Effector CD8-positive, alpha-beta T cell (primary cell): ENCODE measurements at regions not wholly inside any gene's neighbourhood (a gene's known extent, or its start where the extent isn't known, plus 50 kb on each side); places are given as distances from the start of the nearest gene placed in this dataset.

Source experiments
- DNase-seq: peaks from one replicate; lab custom pipeline; 2025; lab: John Stamatoyannopoulos, UW

DNA sequence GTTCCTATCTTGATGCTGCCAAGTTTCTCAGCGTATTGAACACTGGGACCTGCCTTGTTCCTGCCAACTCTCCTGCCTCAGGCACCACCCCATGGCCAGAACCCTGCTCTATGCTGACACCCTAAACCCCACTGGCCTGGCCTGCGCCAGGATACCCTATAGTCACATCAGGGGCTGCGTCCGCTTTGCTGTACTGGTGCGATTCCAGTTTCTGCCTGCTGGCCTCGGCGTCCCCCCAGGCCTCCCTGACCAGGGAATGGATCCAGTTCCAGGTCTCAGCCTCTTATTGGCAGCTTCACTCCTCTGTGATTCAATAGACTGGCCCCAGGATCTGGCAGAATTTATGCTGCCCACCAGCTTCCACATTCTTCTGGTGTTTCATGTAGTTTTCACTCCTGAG, 55.0 kb downstream of the GPR6 start:
- no peak for DNase-seq

GRCh38 chr6:110033749-110034666, 55.9 kb downstream of the GPR6 start:
- DNase-seq = no peak

DNA sequence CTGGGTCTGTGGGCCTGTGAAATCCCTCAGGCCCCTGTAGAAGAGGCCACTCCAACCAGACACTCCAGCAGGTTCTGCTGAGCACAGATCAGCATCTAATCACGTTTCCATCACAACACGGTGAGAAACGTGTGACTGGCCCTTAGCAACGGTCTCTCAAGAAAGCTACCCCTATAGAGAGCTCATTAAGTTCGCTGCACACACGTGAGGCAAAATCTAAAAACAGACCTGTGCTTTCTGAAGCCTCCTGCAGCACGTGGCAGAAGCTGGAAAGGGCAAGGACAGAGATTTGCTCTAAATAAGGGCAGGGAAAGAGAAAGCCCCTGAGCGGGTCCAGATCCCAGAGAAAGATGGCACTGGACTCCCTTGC, 56.5 kb downstream of the GPR6 start:
- DNase-seq = no peak

- no peak for DNase-seq
These were observed 57.2 kb downstream of the GPR6 start for GRCh38 chr6:110035321-110035720.

DNA sequence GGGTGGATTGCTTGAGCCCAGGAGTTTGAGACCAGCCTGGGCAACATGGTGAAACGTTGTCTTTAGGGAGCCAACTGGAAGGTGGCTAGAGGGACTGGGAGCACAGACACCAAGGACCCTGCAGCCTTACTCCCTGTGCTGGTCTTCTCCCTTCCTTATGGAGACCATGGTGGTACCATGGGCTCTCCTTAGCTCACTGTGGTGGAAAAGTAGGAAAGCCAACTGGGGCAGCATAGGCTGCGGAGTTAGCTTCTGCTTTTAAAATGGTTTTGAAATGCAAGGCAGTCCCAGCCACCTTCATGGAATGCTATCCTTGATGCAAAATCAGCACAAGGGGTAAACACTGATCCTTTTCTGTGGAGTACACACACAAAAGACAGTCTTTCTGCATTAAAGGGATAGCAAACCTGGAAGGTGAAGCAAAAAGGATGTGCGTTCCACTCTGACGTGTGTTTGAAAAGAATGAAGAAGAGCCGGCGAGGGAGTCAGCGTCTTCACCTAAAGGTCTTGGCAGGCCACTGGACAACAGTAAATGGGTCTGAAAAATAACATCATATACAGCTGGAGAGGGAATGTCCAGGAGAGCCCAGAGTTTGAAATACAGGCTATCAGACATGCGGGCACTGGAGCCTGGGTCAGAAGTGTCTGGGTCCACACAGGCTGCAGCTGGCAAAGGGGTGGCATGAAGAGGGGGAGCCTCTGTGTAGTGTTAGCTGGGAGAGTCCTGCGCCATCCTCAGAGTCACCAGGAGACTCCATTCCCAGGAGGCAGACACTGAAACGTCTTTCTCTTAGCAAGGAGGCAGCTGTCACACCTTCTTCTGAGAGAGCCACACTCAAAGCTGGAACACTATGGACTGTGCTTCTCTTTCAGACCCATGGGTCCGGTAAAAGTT, 58.5 kb downstream of the GPR6 start:
- DNase-seq = no peak

GRCh38 chr6:110037726-110038295, 59.7 kb downstream of the GPR6 start:
- no peak for DNase-seq

DNA sequence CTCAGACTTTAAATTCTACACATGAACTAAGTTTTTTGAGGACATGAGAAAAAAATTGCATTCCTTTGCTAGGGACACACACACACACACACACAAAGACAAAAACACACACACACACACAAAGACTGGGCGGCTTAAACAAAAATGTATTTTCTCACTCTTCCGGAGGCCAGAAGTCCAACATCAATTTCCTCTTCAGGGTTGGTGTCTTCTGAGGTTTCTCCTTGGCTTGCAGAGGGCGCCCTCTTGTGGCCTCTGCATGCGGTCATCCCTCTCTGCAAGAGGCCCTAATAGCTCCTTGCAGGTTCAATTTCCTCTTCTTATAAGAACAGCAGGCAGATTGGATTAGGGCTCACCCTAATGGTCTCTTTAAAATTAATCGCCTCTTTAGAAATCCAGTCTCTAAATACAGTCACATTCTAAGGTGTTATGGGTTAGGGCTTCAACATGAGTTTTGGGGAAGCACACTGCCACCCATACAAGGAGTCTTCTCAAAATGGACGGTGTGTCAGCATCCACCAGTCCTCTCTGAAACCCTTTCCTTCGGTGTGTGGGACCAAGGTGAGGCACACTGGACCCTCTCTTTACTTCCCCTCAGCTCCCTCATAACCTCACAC, 61.4 kb downstream of the GPR6 start:
- peak; percentile 74 for DNase-seq

- DNase-seq = peak; percentile 13
These were observed 61.9 kb downstream of the GPR6 start for GRCh38 chr6:110039981-110040383.

GRCh38 chr6:110040716-110041115, 62.6 kb downstream of the GPR6 start:
- DNase-seq = no peak

- DNase-seq = no peak
These were observed 63.0 kb downstream of the GPR6 start for GRCh38 chr6:110041126-110041525.

- no peak for DNase-seq
These were observed 63.7 kb downstream of the GPR6 start for GRCh38 chr6:110041830-110042229.

DNA sequence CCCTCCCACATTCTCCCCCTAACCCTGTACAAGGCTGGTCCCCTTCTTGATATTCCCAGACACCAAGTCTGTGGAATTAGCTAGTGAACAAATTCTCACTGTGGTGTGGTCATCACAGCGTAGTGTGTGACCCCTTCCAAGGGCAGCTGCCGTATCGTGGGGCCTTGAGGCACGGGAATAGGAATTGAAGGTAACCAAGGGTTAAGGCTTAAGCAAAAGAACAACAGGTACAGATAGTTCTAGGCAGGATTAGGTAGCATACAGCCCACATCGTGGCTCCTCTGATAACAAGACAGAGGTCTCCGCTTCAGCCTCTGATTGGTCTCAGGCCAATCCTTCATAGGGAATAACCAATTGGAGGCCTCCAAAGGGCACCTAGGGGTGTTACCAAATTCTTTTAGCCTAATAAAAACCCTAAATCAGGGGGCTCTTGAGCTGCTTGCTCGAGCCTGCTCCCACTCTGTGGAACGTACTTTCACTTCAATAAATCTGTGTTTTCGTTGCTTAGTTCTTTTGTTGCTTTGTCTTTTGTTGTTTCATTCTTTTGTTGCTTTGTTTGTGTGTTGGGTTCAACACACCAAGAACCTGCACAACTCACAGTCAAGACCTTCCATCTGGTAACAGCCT, 64.7 kb downstream of the GPR6 start:
- DNase-seq = no peak

- no peak for DNase-seq
These were observed 65.4 kb downstream of the GPR6 start for GRCh38 chr6:110043366-110043994.

- DNase-seq = no peak
These were observed 66.0 kb downstream of the GPR6 start for GRCh38 chr6:110044096-110044495.

DNA sequence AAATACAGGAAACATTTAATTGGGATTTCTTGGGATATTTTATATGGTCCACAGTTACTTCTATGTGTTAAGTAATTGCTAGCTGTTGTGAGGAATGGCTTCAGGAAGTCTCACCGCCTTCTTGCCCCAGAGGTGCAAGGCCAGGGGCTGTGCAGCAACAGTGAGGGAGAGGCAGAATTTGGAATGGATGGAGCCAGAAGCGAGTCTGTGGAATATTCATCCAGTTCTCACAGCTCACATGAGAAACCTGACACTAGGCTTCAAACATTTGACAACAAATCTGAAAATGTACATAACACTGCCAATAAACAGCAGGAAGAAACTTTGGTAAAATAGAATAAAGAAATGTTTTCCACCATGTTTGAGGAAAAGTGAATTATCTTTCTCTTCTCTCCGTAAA, 66.5 kb downstream of the GPR6 start:
- DNase-seq = no peak

- no peak for DNase-seq
These were observed 70.2 kb downstream of the GPR6 start for GRCh38 chr6:110048221-110048875.

DNA sequence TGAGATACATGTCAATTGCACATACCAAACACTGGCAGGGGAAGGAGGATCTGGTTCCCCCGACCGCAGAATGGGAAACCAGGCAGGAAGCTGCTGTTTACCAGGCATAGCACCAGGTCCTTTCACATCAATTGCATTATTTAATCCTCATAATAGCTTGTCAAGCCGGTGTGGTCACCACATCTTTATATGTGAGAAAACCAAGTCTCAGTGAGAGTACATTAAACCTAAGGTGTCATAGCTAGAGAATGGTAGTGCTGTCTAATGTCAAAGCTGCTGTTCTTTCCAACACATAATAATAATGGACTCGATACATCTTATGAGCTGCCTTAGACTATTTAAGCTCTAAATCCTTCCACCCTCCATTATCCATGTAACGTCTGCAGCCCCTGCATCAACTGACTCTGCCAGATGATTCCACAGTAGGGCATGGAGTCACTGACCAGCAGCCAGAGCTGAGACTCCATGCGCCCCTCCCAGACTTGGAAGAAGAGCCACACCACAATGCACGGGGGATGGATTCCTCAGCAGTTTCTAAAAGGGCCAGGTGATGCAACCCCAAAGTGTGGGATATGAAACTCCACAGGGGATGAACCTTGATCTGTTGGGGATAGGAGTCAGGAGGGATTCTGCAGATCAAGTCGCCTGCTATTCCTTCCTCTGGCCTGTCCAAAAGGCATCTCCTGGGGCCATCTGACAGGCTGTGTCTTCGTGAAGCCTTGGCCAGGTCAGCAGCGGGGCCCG, 71.8 kb downstream of the GPR6 start:
- no peak for DNase-seq
